A549 (cell line): ENCODE measurements at regions not wholly inside any gene's neighbourhood (a gene's known extent, or its start where the extent isn't known, plus 50 kb on each side); places are given as distances from the start of the nearest gene placed in this dataset.

ENCODE experiments used
- ATAC-seq, 2 experiments: fragments of 200-7000 bp in 1 of 2; fragments of >200 bp in 1 of 2; cut with Nextera tagmentation in 1 of 2; cut with Tn5 transposase in 1 of 2; 3 replicates each; pipeline versions ENCODE4 v1.8.0 to v1.9.1; 2018 to 2020; ENCODE audit warnings: mild to moderate bottlenecking in 1 of 2, moderate library complexity in 1 of 2
- CTCF ChIA-PET: fragments of 300-600 bp; sonication (Branson Sonifier 250); formaldehyde crosslinking; extraction: SDS; loops from one replicate; lab custom pipeline; 2021; ENCODE audit warnings: antibody characterized with exemption, inconsistent platforms; lab: Yijun Ruan, JAX
- POLR2A ChIA-PET: fragments of 350-600 bp; formaldehyde crosslinking; extraction: SDS; loops from one replicate; lab custom pipeline; 2021; ENCODE audit warnings: antibody characterized with exemption, inconsistent platforms; lab: Yijun Ruan, JAX
- DNase-seq, 2 experiments: peaks; one replicate each; pipeline versions ENCODE4 v3.0.0 to v3.0.0-alpha.2; 2011 to 2016; ENCODE audit warnings: low read depth in 1 of 2, low spot score in 1 of 2
- FAIRE-seq: peaks from 2 replicates; lab custom pipeline; 2011; peaks lifted over from hg19 to GRCh38; lab: Jason Lieb, UNC
- H3K27ac ChIP-seq, 2 experiments: fragments of >200 bp; sonication (Bioruptor Twin); formaldehyde crosslinking; 3 replicates each; pipeline ENCODE4 v1.5.1; 2016 to 2017
- H3K4me1 ChIP-seq: fragments of >200 bp; sonication (Bioruptor Twin); formaldehyde crosslinking; 3 replicates; pipeline ENCODE4 v1.6.1; 2016
- H3K4me2 ChIP-seq: fragments of >200 bp; sonication (Bioruptor Twin); formaldehyde crosslinking; 3 replicates; pipeline ENCODE4 v1.6.1; 2016
- H3K4me3 ChIP-seq: fragments of >200 bp; sonication (Bioruptor Twin); formaldehyde crosslinking; 3 replicates; pipeline ENCODE4 v1.5.1; 2016
- H3K9me3 ChIP-seq: fragments of >200 bp; sonication (Bioruptor Twin); formaldehyde crosslinking; 3 replicates; pipeline ENCODE4 v1.6.1; 2016
- ATOH8 ChIP-seq: fragments of 250-450 bp; sonication (Bioruptor Pico); IDR thresholded peaks from 2 replicates; pipeline ENCODE4 v1.5.0; 2020; ENCODE audit warnings: low read depth, mild to moderate bottlenecking, moderate library complexity
- CBX2 ChIP-seq: fragments of 200-600 bp; sonication (generic); IDR thresholded peaks from 2 replicates; pipeline ENCODE4 v1.6.1; 2016; ENCODE audit warnings: low read depth, mild to moderate bottlenecking, borderline replicate concordance
- CBX8 ChIP-seq: fragments of 200-600 bp; sonication (generic); IDR thresholded peaks from 2 replicates; pipeline ENCODE4 v1.6.1; 2016
- CEBPB ChIP-seq, 2 experiments: fragments of >200 bp in 1 of 2; sonication (Bioruptor Twin) in 1 of 2; formaldehyde crosslinking in 1 of 2; IDR thresholded peaks; 2 replicates each; pipeline ENCODE4 v1.6.1; 2012 to 2016
- CHD4 ChIP-seq: fragments of 200-600 bp; sonication (generic); IDR thresholded peaks from 2 replicates; pipeline ENCODE4 v1.6.1; 2016; ENCODE audit warnings: antibody characterized with exemption, mild to moderate bottlenecking, borderline replicate concordance
- EHF ChIP-seq: fragments of 250-450 bp; sonication (Bioruptor Pico); IDR thresholded peaks from 2 replicates; pipeline ENCODE4 v1.5.0; 2020; ENCODE audit warnings: mild to moderate bottlenecking
- EHMT2 ChIP-seq: fragments of 200-600 bp; sonication (generic); IDR thresholded peaks from 2 replicates; pipeline ENCODE4 v1.6.1; 2016; ENCODE audit warnings: antibody characterized with exemption, low read depth, mild to moderate bottlenecking, moderate library complexity
- ESRRA ChIP-seq: fragments of 150-350 bp; IDR thresholded peaks from 2 replicates; pipeline ENCODE4 v1.6.1; 2014; ENCODE audit warnings: mild to moderate bottlenecking, low read length, borderline replicate concordance
- FOSB ChIP-seq: fragments of 250-450 bp; sonication (Bioruptor Pico); IDR thresholded peaks from 2 replicates; pipeline ENCODE4 v1.5.0; 2020; ENCODE audit warnings: mild to moderate bottlenecking, moderate library complexity
- FOSL2 ChIP-seq, 2 experiments: fragments of 450-650 bp in 1 of 2; fragments of >200 bp in 1 of 2; sonication (Bioruptor Twin) in 1 of 2; formaldehyde crosslinking; IDR thresholded peaks; 2 replicates each; pipeline versions ENCODE4 v1.5.0 to v1.6.1; 2016 to 2020; ENCODE audit warnings: mild to moderate bottlenecking in 1 of 2, moderate library complexity in 1 of 2
- FOXS1 ChIP-seq: fragments of 250-450 bp; sonication (Bioruptor Pico); IDR thresholded peaks from 2 replicates; pipeline ENCODE4 v1.5.0; 2020; ENCODE audit warnings: mild to moderate bottlenecking, moderate library complexity
- GATA3 ChIP-seq: IDR thresholded peaks from 2 replicates; pipeline ENCODE4 v1.6.1; 2012; ENCODE audit warnings: borderline replicate concordance
- HDAC2 ChIP-seq: fragments of 200-600 bp; sonication (generic); IDR thresholded peaks from 2 replicates; pipeline ENCODE4 v1.6.1; 2016
- HEYL ChIP-seq: fragments of 250-450 bp; sonication (Bioruptor Pico); IDR thresholded peaks from 2 replicates; pipeline ENCODE4 v1.8.0; 2021; ENCODE audit warnings: mild to moderate bottlenecking, moderate library complexity
- JUN ChIP-seq, 2 experiments: fragments of >200 bp; sonication (Bioruptor Twin); formaldehyde crosslinking; IDR thresholded peaks; 2 replicates in 1 of 2; 3 replicates in 1 of 2; pipeline ENCODE4 v1.6.1; 2016 to 2017
- MAX ChIP-seq: IDR thresholded peaks from 2 replicates; pipeline ENCODE4 v1.6.1; 2012
- MYC ChIP-seq: IDR thresholded peaks from 2 replicates; pipeline ENCODE4 v1.6.1; 2012; ENCODE audit warnings: mild to moderate bottlenecking, inconsistent platforms, low read length, improper control_type of control experiment, borderline replicate concordance
- NPAS2 ChIP-seq: fragments of 250-450 bp; sonication (Bioruptor Pico); IDR thresholded peaks from 2 replicates; pipeline ENCODE4 v1.8.0; 2022; ENCODE audit warnings: mild to moderate bottlenecking, moderate library complexity, borderline replicate concordance
- PBX3 ChIP-seq: IDR thresholded peaks from 2 replicates; pipeline ENCODE4 v1.6.1; 2012
- PHF8 ChIP-seq: fragments of 200-600 bp; sonication (generic); IDR thresholded peaks from 2 replicates; pipeline ENCODE4 v1.6.1; 2016; ENCODE audit warnings: low read depth, mild to moderate bottlenecking, antibody characterized with exemption, moderate library complexity, borderline replicate concordance
- POLR2A ChIP-seq: IDR thresholded peaks from 2 replicates; pipeline ENCODE4 v1.6.1; 2012; ENCODE audit warnings: mild to moderate bottlenecking, low read length
- RCOR1 ChIP-seq: fragments of 150-350 bp; IDR thresholded peaks from 2 replicates; pipeline ENCODE4 v1.6.1; 2014; ENCODE audit warnings: antibody characterized with exemption, low read length, low read depth
- REST ChIP-seq: fragments of 200-600 bp; sonication (generic); IDR thresholded peaks from 2 replicates; pipeline ENCODE4 v1.6.1; 2016; ENCODE audit warnings: antibody characterized with exemption, mild to moderate bottlenecking, moderate library complexity
- RFX5 ChIP-seq: fragments of 450-650 bp; IDR thresholded peaks from 2 replicates; pipeline ENCODE4 v1.7.1; 2014; ENCODE audit warnings: antibody characterized with exemption, mild to moderate bottlenecking, moderate library complexity
- RNF2 ChIP-seq: fragments of 200-600 bp; sonication (generic); IDR thresholded peaks from 2 replicates; pipeline ENCODE4 v1.6.1; 2016; ENCODE audit warnings: low read depth, mild to moderate bottlenecking, antibody characterized with exemption, moderate library complexity, borderline replicate concordance
- SMC3 ChIP-seq: fragments of >200 bp; sonication (Bioruptor Twin); formaldehyde crosslinking; IDR thresholded peaks from 3 replicates; pipeline ENCODE4 v1.6.1; 2018; ENCODE audit warnings: inconsistent platforms
- SREBF2 ChIP-seq: fragments of 450-650 bp; IDR thresholded peaks from 2 replicates; pipeline ENCODE4 v1.6.1; 2014; ENCODE audit warnings: mild to moderate bottlenecking, moderate library complexity
- ZC3H11A ChIP-seq: fragments of 450-650 bp; IDR thresholded peaks from 2 replicates; pipeline ENCODE4 v1.6.1; 2014; ENCODE audit warnings: antibody characterized with exemption, mild to moderate bottlenecking
- ZFP36 ChIP-seq: fragments of 450-650 bp; IDR thresholded peaks from 2 replicates; pipeline ENCODE4 v1.6.1; 2014; ENCODE audit warnings: borderline replicate concordance; ENCODE audit not compliant: partially characterized antibody
- ZSCAN20 ChIP-seq: fragments of 250-450 bp; sonication (Bioruptor Pico); IDR thresholded peaks from 2 replicates; pipeline ENCODE4 v1.8.0; 2022; ENCODE audit warnings: mild to moderate bottlenecking, moderate library complexity
- WGBS: methylation state at CpG from one replicate; pipeline ENCODE4 v1.1.6; 2017; ENCODE audit errors: missing lambda C conversion rate; 5-methylcytosine and 5-hydroxymethylcytosine counted together

- POLR2A ChIA-PET, result no interaction called here
Measured at GRCh38 chr18:44035554-44035953, 645.1 kb upstream of the SETBP1 start.

GRCh38 chr18:44036501-44036900 is 644.2 kb upstream of the SETBP1 start:
- no peak for ATAC-seq
- Histone ChIP-seq H3K9me3 (no peaks in the 10 kb centered on the region), H3K4me3 (no peak overlapping the region), H3K4me2 (no peak overlapping the region), H3K4me1 (no peaks in the 10 kb centered on the region), H3K27ac (no peak overlapping the region)
- FAIRE-seq, result no peak
- no peak for DNase-seq
- WGBS, result no CpG with 5 or more reads among the region's 3 CpGs
- POLR2A ChIA-PET, result no interaction called here
- CTCF ChIA-PET, result no interaction called here
- TF ChIP-seq EHMT2, result no peak
- no peak for TF ChIP-seq JUN (IDR thresholded peaks at IDR 0.05)
- no peak for TF ChIP-seq PHF8
- TF ChIP-seq MYC, result no peak
- no peak for TF ChIP-seq MAX
- no peak for TF ChIP-seq ZC3H11A
- no peak for TF ChIP-seq PBX3
- no peak for TF ChIP-seq CBX2
- TF ChIP-seq GATA3, result no peak
- TF ChIP-seq HEYL (CRISPR knock-in tag), result no peak
- no peak for TF ChIP-seq FOSB
- no peak for TF ChIP-seq SREBF2

More at GRCh38 chr18:44035554-44035953, 645.1 kb upstream of the SETBP1 start:
- TF ChIP-seq SREBF2, result no peak
- TF ChIP-seq RCOR1, result no peak
- no peak for TF ChIP-seq EHMT2
- no peak for TF ChIP-seq CEBPB (IDR thresholded peaks at IDR 0.05)
- TF ChIP-seq FOSL2 (IDR thresholded peaks at IDR 0.05), result no peak
- no peak for TF ChIP-seq FOSL2 (CRISPR knock-in tag; IDR thresholded peaks at IDR 0.05)
- TF ChIP-seq ESRRA, result no peak
- no peak for TF ChIP-seq HDAC2
- no peak for TF ChIP-seq MAX
- no peak for TF ChIP-seq CHD4
- TF ChIP-seq CBX8, result no peak
- no peak for TF ChIP-seq RNF2
- TF ChIP-seq ZFP36, result no peak
- TF ChIP-seq SMC3, result no peak
- TF ChIP-seq RFX5, result no peak
- H3K27ac ChIP-seq, result no peak overlapping the region
- FAIRE-seq, result no peak
- 4% methylated on average over 2 of the region's 2 CpGs for WGBS
- CTCF ChIA-PET, result no interaction called here
- H3K4me2 ChIP-seq, result no peak overlapping the region
- H3K4me1 ChIP-seq, result no peaks in the 10 kb centered on the region
- no peak overlapping the region for H3K4me3 ChIP-seq
- H3K9me3 ChIP-seq, result no peaks in the 10 kb centered on the region
- ATAC-seq, result no peak
- DNase-seq, result no peak

- Histone ChIP-seq H3K9me3 (no peaks in the 10 kb centered on the region), H3K4me1 (no peaks in the 10 kb centered on the region), H3K27ac (no peak overlapping the region), H3K4me3 (no peak overlapping the region), H3K4me2 (no peak overlapping the region)
- FAIRE-seq, result no peak
- CTCF ChIA-PET, result no interaction called here
- TF ChIP-seq ZSCAN20 (CRISPR knock-in tag), result no peak
- no peak for TF ChIP-seq POLR2A
- no peak for TF ChIP-seq PHF8
- TF ChIP-seq HEYL (CRISPR knock-in tag), result no peak
- TF ChIP-seq REST, result no peak
- no peak for TF ChIP-seq MAX
- no peak for TF ChIP-seq FOXS1 (CRISPR knock-in tag)
- no peak for TF ChIP-seq RCOR1
- no peak for TF ChIP-seq NPAS2 (CRISPR knock-in tag)
- TF ChIP-seq EHF (CRISPR knock-in tag), result no peak
- no peak for TF ChIP-seq ATOH8 (CRISPR knock-in tag)
- WGBS, result 3% methylated on average over 2 of the region's 2 CpGs
- POLR2A ChIA-PET, result no interaction called here
- no peak for ATAC-seq
- DNase-seq, result no peak
Measured at GRCh38 chr18:44039216-44039615, 641.5 kb upstream of the SETBP1 start.
